ENCODE measurements at regions not wholly inside any gene's neighbourhood (a gene's known extent, or its start where the extent isn't known, plus 50 kb on each side); places are given as distances from the start of the nearest gene placed in this dataset.

- TF ChIP-seq CTCF (IDR thresholded peaks at IDR 0.05) (no peak), POLR2A (IDR thresholded peaks at IDR 0.05) (no peak)
These were observed 69.9 kb upstream of the KBTBD8 start for GRCh38 chr3:66928252-66928651.

All from heart left ventricle (tissue), 13 donors.